MM.1S (cell line): ENCODE measurements at regions not wholly inside any gene's neighbourhood (a gene's known extent, or its start where the extent isn't known, plus 50 kb on each side); places are given as distances from the start of the nearest gene placed in this dataset.

ENCODE experiments used
- EZH2 ChIP-seq: fragments of 300-600 bp; sonication (generic); optimal IDR thresholded peaks from 2 replicates; pipeline ENCODE3; 2017; ENCODE audit warnings: low read depth, mild to moderate bottlenecking, antibody characterized with exemption, low read length, mixed read lengths
- EZH2phosphoT487 ChIP-seq: fragments of 300-600 bp; sonication (generic); IDR thresholded peaks from 2 replicates; pipeline ENCODE4 v1.6.1; 2018; ENCODE audit warnings: antibody characterized with exemption, low read length
- TF ChIP-seq, protein P1 (sequence below): fragments of 300-600 bp; sonication (generic); IDR thresholded peaks from 2 replicates; pipeline ENCODE4 v1.5.1; 2016; ENCODE audit warnings: antibody characterized with exemption, low read length, mixed read lengths

DNA sequence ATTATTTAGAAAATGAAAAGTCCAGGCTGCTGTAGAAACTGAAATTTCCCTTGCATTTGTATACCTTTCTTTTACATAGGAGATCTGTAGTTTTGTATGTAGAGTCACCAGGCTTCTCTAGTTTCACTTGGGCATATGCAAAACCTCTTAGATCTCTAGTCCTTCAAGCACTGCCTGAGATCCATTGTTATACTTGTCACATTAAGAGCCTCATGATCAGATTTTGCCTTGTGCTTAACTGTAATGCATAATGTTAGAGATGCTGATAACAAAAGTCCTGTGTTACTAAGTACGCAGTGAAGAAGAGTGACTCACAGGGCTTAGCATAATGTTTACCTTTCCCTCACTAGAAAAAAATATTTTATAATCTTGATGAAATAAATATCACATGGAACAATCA, 250.2 kb downstream of the CYLC2 start:
- TF ChIP-seq, protein P1, sequence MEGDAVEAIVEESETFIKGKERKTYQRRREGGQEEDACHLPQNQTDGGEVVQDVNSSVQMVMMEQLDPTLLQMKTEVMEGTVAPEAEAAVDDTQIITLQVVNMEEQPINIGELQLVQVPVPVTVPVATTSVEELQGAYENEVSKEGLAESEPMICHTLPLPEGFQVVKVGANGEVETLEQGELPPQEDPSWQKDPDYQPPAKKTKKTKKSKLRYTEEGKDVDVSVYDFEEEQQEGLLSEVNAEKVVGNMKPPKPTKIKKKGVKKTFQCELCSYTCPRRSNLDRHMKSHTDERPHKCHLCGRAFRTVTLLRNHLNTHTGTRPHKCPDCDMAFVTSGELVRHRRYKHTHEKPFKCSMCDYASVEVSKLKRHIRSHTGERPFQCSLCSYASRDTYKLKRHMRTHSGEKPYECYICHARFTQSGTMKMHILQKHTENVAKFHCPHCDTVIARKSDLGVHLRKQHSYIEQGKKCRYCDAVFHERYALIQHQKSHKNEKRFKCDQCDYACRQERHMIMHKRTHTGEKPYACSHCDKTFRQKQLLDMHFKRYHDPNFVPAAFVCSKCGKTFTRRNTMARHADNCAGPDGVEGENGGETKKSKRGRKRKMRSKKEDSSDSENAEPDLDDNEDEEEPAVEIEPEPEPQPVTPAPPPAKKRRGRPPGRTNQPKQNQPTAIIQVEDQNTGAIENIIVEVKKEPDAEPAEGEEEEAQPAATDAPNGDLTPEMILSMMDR, result no peak
- TF ChIP-seq EZH2phosphoT487 (no peak), EZH2 (no peak)
